Ureter (tissue), 1 donor: ENCODE measurements at regions not wholly inside any gene's neighbourhood (a gene's known extent, or its start where the extent isn't known, plus 50 kb on each side); places are given as distances from the start of the nearest gene placed in this dataset.

Experiments used
- DNase-seq: peaks from one replicate; pipeline ENCODE4 v3.0.0-alpha.2; 2020; ENCODE audit warnings: low spot score
- donor health status: DM: yes; HTN: yes; CAD: no.

DNA sequence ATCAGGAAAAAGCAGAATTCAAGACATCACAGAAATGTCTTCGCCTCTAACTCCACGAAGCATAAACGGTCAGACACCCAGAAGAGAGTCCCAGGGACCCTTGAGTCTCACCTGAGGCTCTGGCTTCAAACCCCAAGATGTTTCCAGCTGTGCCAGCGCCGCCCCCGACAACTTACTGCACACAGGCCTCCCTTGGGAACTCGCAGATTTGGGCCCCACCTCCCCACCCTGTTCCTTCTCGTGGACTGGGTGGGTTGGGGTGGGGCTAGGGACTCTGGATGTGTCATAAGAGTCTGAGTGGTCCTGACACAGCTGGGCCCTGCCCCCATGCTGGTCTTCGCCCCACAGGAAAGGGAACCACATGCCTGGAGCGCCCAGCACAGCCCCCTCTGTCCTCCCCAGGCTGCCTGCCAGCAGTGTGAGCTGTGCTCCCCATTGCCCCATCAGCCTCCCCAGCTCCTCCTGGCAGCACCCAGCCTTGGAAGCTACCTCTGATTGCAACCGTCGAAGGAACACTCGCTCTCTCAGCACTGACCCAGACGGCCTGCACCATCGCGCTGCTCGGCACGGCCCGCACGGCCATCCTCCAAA is 147.5 kb downstream of the CRYBB2 start:
- no peak for DNase-seq

GRCh38 chr22:25367756-25368155 is 148.3 kb downstream of the CRYBB2 start:
- DNase-seq, result no peak

GRCh38 chr22:25368271-25368670 is 148.8 kb downstream of the CRYBB2 start:
- DNase-seq, result no peak

- no peak for DNase-seq
These were observed 149.6 kb downstream of the CRYBB2 start for GRCh38 chr22:25369041-25369440.

GRCh38 chr22:25370322-25370721 is 150.9 kb downstream of the CRYBB2 start:
- no peak for DNase-seq

DNA sequence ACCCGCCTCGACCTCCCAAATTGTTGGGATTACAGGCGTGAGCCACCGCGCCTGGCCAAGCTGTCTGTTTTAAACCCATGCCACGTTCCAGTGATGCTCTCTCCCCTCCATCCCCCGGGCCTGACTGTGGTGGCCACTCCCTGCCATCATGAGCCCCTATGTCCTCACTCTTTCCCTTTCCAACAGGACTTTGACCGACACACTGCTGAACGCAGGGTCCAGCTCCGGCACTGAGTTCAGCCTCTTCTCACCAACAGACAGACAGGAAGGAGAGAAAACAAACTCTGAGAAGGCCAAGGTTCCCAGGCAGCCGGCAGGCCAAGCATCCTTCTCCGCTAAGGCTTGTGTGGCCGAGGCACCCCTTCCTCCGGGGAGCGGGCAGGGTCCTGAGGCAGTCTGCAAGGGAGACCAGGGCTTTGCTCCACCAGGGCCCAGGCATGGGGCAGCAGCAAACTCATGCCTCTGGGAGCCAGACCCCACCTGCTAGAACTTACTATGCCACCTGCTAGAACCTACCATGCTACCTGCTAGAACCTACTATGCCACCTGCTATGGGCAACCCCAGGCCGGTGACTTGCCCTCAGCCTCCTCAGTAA is 152.7 kb downstream of the CRYBB2 start:
- DNase-seq, result no peak

GRCh38 chr22:25373961-25374360 is 154.5 kb downstream of the CRYBB2 start:
- no peak for DNase-seq

DNA sequence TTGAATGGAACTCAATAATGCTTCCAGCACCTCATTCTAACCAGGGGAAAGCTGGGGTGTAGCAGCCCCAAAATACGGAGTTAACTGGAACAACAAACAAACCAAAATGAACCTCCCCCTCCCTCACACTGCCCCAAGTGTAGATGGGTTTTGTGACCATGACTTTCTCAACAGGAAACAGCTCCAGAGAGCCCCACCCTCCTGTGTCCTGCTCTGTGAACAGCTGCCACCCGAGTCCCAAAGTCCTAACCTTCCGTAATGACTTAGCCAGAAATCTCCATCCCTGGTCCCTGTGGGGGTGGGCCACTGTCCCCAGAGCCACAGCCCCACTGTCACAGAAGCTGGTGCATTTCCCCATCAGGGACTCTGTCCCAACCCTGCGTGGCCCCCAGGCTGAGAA is 155.4 kb downstream of the CRYBB2 start:
- no peak for DNase-seq

DNA sequence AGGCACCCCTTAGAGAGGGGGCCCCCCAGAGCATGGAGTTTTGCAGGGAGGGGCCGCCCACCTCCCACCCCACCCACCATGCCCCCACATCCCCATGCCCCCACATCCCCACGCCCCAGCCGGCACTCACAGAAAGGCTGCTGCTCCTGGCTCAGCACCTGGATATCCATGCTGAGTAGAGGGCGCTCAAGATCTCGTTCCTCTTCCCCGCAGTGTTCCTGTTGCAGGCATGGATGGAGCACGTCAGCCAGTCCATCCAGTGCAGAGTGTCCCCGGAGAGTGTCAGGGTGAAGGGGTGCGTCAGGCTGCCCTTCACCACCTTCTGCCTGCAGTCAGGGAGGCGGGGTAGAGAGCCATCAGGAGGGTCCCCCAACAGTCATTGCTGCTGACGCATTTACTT is 156.2 kb downstream of the CRYBB2 start:
- DNase-seq, result no peak

GRCh38 chr22:25377699-25378098 is 158.3 kb downstream of the CRYBB2 start:
- no peak for DNase-seq

DNA sequence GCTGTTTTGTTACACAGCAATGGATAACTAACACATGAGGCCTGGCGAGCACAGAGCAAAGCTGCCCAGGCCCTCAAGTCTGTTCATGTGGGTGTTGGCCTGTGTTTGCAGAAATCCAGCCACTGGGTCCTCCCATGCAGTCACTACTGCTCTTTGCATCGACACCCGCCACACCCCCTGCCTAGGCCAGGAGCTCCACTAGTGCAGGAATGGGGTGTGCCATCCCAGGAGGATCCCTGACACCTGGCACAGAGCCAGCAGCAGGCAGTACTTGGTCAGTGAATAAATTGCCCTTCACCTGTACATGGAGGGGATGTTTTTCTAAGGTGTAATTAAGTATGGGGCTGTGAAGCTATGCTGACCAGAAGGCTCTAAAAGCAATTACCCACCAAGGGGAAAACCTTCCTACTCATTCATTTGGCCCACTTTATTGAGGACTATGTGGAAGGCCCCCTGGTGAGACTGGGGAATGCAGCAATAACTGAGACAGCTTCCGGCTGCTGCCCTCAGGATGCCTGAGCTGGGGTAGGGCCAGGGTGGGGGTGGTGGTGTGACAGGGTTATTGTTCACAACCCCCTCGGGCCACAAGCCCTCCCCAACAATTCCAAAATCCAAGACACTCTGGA is 160.8 kb downstream of the CRYBB2 start:
- DNase-seq, result no peak

DNA sequence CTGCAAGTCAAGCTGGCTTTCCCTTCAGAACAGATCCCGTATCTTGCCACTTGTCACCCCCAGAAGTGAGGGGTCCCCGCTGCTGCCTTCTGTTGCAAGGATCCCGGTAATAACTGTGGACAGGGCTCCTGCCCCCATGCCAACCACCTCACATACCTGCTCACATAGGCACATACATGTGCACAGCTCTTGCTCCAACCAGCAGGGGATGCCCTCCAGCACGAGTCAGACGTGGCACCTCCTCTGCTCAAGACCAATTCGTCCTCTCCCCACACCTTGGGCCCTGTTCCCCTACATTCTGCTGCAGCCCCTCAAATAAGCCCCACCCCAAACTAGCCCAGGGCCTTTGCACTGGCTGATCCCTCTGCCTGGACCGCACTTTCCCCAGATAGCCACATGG is 163.3 kb downstream of the CRYBB2 start:
- DNase-seq, result no peak

- DNase-seq, result no peak
These were observed 163.9 kb downstream of the CRYBB2 start for GRCh38 chr22:25383278-25383820.

- no peak for DNase-seq
These were observed 164.5 kb downstream of the CRYBB2 start for GRCh38 chr22:25383892-25384291.

DNA sequence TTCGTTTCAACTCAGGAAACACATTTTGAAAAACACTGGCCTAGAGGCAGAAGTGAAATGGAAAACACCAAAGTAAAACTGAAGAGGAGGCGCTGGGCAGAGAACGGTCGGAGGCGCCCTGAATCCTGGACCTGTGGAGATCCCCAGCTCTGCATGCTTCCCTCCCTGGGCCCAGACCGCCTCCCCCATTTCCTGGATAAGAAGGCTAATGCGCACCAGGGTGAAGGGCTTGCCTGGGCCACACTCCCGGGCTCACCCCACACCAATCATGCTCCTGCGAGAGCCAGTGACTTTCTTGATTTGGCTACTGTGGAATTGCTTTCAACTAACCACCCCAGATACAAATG is 167.1 kb downstream of the CRYBB2 start:
- no peak for DNase-seq

DNA sequence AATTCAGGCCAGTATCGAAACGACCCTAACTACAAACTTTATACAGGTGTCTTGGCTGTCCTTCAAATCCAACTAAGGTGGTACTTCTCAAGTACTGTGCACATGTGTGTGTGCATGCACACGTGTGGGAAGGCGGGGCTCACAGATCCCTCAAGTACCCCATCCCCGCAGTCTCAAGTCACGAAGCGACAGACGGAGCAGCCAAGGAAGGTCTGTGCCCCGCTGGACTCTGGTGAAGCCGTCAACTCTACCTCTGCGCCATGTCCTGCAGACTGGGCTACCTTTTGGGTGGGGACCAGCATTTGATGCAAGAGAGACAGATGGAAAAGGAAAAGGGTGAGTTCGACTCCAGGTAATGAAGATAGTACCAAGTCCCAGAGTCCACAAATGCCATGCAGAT is 169.0 kb downstream of the CRYBB2 start:
- no peak for DNase-seq

- no peak for DNase-seq
These were observed 169.6 kb downstream of the CRYBB2 start for GRCh38 chr22:25388866-25389540.

- no peak for DNase-seq
These were observed 170.1 kb downstream of the CRYBB2 start for GRCh38 chr22:25389541-25389919.

GRCh38 chr22:25390297-25391240 is 171.1 kb downstream of the CRYBB2 start:
- no peak for DNase-seq

DNA sequence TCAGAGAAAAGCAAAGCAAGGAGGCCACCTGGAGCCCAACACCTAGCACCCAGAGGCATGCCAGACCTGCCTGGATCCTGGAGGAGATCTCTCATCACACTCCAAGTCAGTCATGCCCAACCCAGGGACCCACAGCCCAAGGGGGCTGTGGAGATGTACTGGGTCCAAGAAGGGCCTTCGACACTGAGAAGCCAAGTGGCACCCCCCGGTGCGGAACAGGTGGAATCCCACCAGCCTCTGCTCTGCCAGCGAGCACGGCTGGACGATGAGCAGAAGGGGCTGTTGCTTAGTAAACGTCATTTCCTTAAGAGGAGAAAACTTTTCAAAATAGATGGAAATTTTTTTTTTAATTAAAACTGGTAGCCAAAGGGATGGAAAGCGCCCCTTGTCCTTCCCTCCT is 171.9 kb upstream of the GRK3 start:
- DNase-seq, result no peak

DNA sequence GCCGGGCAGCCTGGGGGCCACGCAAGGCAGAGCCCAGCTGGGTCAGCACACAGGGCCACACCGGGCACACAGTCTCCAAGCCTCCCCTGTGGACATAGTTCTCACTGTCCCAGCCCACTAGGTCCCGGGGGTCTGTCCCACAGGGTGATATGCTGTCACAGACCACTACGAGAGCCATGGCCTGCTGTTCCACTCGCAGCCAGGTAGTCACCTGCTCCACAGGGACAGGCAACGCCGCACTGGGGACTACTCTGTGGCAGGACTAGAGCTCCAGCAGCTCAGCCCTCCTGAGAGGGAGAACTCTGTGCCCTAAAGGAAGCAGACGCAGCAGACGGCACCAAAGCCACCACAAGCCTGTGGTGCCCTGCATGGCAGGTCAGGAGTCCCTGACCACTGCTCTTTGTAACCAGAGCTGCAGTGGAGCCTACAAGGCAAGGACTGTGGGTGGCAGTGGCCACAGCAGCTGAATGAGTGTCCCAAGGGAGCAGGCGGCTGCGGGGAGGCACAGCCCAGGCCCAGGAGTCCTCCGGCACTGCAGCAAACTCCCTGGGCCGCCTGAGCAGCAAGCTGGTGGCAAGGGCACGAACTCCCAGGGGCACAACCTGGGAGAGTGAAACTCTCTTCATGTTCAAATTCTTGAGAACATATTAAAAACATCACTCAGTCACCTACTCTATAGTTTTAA is 171.2 kb upstream of the GRK3 start:
- DNase-seq, result no peak
